Endothelial cell (in vitro differentiated cells): ENCODE measurements at regions not wholly inside any gene's neighbourhood (a gene's known extent, or its start where the extent isn't known, plus 50 kb on each side); places are given as distances from the start of the nearest gene placed in this dataset.
"Not testable (repeated sequence)": the region's sequence is repeated elsewhere in the genome, so short reads cannot be mapped to it uniquely, and the experiment has no call there.

Source experiments
- DNase-seq: peaks from one replicate; pipeline ENCODE4 v3.0.0; 2021; ENCODE audit warnings: low spot score
- H3K27ac Mint-ChIP-seq: one replicate; pipeline ENCODE4 v1.8.0; 2021; ENCODE audit warnings: mixed read lengths, inconsistent platforms; ENCODE audit not compliant: unreplicated experiment
- H3K27me3 Mint-ChIP-seq: one replicate; pipeline ENCODE4 v1.8.0; 2021; ENCODE audit warnings: mild to moderate bottlenecking, moderate library complexity, mixed read lengths, inconsistent platforms; ENCODE audit not compliant: unreplicated experiment
- H3K36me3 Mint-ChIP-seq: one replicate; pipeline ENCODE4 v1.8.0; 2021; ENCODE audit warnings: mild to moderate bottlenecking, low read depth, mixed read lengths, inconsistent platforms; ENCODE audit not compliant: unreplicated experiment
- H3K4me1 Mint-ChIP-seq: one replicate; pipeline ENCODE4 v1.8.0; 2021; ENCODE audit warnings: mild to moderate bottlenecking, mixed read lengths, inconsistent platforms; ENCODE audit not compliant: unreplicated experiment
- H3K4me3 Mint-ChIP-seq: one replicate; pipeline ENCODE4 v1.8.0; 2021; ENCODE audit warnings: mild to moderate bottlenecking, mixed read lengths, inconsistent platforms; ENCODE audit not compliant: unreplicated experiment
- H3K9me3 Mint-ChIP-seq: one replicate; pipeline ENCODE4 v1.8.0; 2021; ENCODE audit warnings: mixed read lengths, inconsistent platforms; ENCODE audit not compliant: unreplicated experiment
- TF ChIP-seq, protein P1 (sequence below): fragments of 200-600 bp; sonication (generic); IDR thresholded peaks from one replicate; pipeline ENCODE4 v1.5.0; 2021; ENCODE audit warnings: antibody characterized with exemption; ENCODE audit not compliant: unreplicated experiment

DNA sequence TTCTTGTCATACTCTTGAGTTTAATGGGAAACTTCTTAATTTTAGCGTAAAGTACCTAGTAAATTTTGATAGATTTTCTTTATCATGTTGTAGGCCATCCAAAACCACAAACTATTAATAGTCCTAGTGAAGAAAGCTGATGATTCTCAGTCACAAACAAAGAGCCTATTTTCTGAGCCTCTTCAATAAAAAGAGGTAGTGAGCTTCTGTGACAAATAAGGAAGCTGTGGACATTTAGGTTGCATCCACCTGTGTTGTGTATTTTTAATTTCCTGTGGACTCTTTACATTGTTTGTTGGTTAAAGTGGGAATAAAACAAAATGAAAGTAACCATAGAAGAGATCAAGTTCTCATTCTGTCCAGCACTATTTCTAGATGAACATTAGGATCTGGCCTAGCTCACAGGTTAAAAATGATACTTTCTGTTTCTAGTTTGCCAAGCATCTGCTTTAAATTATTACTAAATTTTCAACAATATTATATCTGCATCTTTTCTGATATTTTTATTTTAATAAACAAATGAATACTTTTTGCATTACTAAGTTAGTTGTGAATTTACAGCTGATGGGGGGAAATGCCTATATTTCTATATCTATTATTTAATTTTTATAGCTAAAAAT is 702.2 kb upstream of the ADGRL4 start:
- Mint-ChIP-seq H3K9me3 (no peaks in the 10 kb centered on the region), H3K4me3 (no peak overlapping the region), H3K27me3 (no peaks in the 10 kb centered on the region), H3K27ac (no peak overlapping the region), H3K36me3 (no peaks in the 10 kb centered on the region), H3K4me1 (no peaks in the 10 kb centered on the region)
- no peak for DNase-seq
- TF ChIP-seq, protein P1, sequence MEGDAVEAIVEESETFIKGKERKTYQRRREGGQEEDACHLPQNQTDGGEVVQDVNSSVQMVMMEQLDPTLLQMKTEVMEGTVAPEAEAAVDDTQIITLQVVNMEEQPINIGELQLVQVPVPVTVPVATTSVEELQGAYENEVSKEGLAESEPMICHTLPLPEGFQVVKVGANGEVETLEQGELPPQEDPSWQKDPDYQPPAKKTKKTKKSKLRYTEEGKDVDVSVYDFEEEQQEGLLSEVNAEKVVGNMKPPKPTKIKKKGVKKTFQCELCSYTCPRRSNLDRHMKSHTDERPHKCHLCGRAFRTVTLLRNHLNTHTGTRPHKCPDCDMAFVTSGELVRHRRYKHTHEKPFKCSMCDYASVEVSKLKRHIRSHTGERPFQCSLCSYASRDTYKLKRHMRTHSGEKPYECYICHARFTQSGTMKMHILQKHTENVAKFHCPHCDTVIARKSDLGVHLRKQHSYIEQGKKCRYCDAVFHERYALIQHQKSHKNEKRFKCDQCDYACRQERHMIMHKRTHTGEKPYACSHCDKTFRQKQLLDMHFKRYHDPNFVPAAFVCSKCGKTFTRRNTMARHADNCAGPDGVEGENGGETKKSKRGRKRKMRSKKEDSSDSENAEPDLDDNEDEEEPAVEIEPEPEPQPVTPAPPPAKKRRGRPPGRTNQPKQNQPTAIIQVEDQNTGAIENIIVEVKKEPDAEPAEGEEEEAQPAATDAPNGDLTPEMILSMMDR: no peak

DNA sequence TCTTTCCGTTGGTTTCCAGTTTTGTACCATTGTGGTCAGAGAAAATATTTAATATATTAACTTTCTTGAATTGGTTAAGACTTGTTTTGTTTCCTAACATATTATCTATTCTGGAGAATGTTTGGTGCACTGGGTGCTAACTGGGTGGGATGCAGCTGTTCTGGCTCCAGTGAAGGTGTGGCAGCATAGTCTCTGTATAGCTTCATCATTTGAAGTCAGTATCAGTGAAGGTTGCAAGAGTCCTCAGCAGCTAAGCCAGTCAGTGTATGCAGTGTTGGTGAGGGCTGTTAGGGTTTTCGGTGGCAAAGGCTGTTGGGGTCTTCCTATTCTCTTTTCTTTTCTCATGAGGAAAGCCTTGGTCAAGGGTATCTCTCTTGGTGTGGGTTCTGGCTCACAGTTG is 698.7 kb upstream of the ADGRL4 start:
- Mint-ChIP-seq H3K4me3 (no peak overlapping the region), H3K4me1 (no peaks in the 10 kb centered on the region), H3K9me3 (no peaks in the 10 kb centered on the region), H3K27ac (no peak overlapping the region), H3K27me3 (peaks cover 3% of the 10 kb centered on the region), H3K36me3 (no peaks in the 10 kb centered on the region)
- no peak for DNase-seq
- TF ChIP-seq, protein P1: no peak

DNA sequence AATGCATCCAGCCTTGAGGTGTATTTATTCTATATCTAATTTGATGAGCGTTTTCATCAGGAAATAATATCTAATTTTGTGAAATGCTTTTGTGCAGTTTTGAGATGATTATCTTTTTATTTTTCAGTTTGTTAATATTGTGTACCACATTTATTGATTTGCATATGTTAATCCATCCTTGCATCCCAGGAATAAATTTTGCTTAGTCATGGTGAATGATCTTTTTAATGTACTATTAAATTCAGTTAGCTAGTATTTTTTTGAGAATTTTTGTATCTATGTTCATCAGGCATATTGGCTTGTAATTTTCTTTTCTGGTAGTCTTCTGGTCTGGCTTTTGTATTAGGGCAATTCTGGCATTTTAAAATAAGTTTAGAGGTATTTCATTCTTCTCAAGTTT is 697.5 kb upstream of the ADGRL4 start:
- H3K4me1 Mint-ChIP-seq: no peaks in the 10 kb centered on the region
- TF ChIP-seq, protein P1: no peak
- no peaks in the 10 kb centered on the region for H3K9me3 Mint-ChIP-seq
- no peaks in the 10 kb centered on the region for H3K36me3 Mint-ChIP-seq
- H3K27me3 Mint-ChIP-seq: peaks cover 3% of the 10 kb centered on the region
- DNase-seq: no peak
- no peak overlapping the region for H3K4me3 Mint-ChIP-seq
- H3K27ac Mint-ChIP-seq: no peak overlapping the region

DNA sequence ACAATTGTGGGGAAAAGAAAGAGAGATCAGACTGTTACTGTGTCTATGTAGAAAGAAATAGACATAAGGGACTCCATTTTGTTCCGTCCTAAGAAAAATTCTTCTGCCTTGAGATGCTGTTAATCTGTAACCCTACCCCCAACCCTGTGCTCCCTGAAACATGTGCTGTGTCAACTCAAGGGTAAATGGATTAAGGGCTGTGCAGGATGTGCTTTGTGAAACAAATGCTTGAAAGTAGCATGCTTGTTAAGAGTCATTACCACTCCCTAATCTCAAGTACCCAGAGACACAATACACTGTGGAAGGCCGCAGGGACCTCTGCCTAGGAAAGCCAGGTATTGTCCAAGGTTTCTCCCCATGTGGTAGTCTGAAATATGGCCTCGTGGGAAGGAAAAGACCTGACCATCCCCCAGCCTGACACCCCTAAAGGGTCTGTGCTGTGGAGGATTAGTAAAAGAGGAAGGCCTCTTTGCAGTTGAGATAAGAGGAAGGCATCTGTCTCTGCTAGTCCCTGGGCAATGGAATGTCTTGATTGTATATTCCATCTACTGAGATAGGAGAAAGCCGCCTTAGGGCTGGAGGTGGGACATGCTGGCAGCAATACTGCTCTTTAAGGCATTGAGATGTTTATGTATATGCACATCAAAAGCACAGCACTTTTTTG is 695.9 kb upstream of the ADGRL4 start:
- H3K9me3 Mint-ChIP-seq, DNase-seq, H3K36me3 Mint-ChIP-seq, H3K27ac Mint-ChIP-seq, H3K4me3 Mint-ChIP-seq, H3K27me3 Mint-ChIP-seq, H3K4me1 Mint-ChIP-seq: not testable (repeated sequence)

DNA sequence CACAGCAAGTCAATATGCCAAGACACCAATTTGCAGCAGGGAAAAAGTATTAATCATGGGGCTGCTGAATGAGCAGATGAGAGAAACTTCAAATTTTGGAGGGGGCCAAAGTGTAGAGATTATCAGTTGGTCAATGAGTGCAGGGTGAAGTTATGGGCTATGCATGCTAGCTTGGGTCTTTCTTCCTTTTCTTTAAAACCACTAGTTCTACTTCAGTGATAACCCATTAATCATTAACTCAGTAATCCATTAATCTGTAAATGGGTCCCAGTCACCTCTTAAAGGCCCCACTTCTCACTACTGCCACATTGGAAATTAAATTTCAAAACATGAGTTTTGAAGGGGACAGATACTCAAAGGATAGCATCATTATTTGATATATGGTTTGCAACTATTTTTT is 688.6 kb upstream of the ADGRL4 start:
- TF ChIP-seq, protein P1: no peak

More for the DNA sequence above, 688.6 kb upstream of the ADGRL4 start:
- Mint-ChIP-seq H3K27me3 (peaks cover 3% of the 10 kb centered on the region), H3K9me3 (no peaks in the 10 kb centered on the region), H3K4me1 (no peaks in the 10 kb centered on the region), H3K27ac (no peak overlapping the region), H3K36me3 (no peaks in the 10 kb centered on the region), H3K4me3 (no peak overlapping the region)
- DNase-seq: no peak
